T follicular helper cell (primary cell): ENCODE measurements at regions not wholly inside any gene's neighbourhood (a gene's known extent, or its start where the extent isn't known, plus 50 kb on each side); places are given as distances from the start of the nearest gene placed in this dataset.
"Not testable (repeated sequence)": the region's sequence is repeated elsewhere in the genome, so short reads cannot be mapped to it uniquely, and the experiment has no call there.

ENCODE experiments used
- DNase-seq: peaks from one replicate; pipeline ENCODE4 v3.0.0-alpha.2; 2020; ENCODE audit warnings: low read depth

DNA sequence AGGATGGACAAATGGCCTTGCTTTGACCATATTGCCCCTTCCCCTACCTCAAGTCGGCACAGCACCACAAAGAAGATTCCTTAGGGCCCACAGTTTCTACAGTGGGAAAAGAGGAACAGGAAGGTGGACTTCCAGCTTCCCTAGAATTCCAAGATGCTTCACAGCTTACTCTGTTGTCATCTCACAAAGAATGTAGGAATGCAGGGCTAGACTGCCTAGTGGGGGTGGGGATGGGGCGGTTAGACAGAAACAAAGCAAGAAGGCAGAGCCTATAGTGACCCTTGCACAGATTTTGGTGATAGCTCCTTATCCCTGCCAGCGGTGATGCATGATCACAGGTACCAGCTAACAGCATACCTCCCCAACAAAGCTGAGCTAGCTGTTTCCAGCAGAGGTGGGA lies 607.6 kb upstream of the MAN1A1 start:
- no peak for DNase-seq

GRCh38 chr6:119952696-119953095 lies 603.1 kb upstream of the MAN1A1 start:
- DNase-seq, result no peak

GRCh38 chr6:119950681-119951080 lies 601.1 kb upstream of the MAN1A1 start:
- no peak for DNase-seq

DNA sequence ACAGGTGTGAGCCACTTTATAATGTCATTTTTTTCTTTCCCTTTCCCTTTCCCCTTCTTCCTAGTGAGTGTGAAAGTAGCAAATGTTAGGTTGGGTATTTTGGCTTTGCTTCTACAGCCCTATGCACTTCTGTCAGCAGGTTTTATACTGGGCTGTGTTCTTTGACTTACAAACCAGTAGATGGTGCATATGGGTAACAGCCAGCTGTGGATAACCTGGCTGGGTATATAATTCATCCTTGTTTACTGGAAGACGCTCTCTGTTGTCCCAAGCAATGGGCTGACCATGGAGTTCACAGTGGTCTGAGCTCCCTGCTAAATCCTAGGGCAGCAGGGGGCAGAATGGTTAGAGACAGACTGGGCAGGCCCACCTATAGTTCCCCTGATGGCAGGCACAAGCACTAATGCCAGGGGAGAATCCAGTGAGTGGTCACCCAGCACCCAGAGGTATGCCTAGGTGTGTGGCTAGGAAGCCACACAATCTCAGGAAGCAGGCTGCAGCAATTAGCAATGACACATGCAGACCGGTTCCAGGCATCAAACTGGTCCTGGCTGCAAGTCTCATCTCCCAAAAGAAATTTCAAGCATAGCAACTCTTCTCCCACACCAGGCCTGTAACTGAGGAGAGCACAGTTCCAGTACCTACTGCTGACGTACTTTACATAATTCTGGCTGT lies 592.7 kb upstream of the MAN1A1 start:
- no peak for DNase-seq

- DNase-seq, result no peak
These were observed 589.2 kb upstream of the MAN1A1 start for GRCh38 chr6:119938752-119939151.

DNA sequence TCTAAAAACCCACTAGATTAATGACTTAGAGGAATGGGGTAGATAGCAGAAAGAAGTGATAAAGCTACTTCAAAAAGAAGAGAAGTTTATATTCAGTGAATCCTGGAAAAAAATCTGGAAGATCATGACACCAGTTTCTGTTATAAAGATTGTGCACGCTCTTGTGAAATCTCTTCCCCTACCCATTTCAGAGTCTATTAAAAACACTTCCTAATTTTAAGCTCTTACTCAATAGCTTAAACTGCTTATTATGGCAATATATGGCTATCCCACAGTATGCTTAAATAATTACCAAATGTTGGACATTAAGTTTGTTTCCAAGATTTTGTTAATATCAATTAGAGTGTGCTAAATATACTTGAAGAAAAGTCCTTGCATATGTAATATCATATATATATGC lies 585.3 kb upstream of the MAN1A1 start:
- DNase-seq, result no peak

- DNase-seq, result no peak
These were observed 579.6 kb upstream of the MAN1A1 start for GRCh38 chr6:119929121-119929520.

DNA sequence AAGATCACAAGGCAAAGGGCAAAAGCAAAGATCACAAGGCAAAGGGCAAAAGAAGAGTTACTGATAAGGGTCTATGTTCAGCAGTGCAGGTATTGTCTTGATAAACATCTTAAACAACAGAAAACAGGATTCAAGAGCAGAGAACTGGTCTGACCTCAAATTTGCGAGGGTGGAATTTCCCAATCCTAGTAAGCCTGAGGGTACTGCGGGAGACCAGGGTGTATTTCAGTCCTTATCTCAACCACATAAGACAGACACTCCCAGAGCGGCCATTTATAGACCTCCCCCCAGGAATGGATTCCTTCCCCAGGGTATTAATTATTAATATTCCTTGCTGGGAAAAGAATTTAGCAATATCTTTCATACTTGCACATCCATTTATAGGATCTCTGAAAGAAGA lies 575.3 kb upstream of the MAN1A1 start:
- DNase-seq, result not testable (repeated sequence)

GRCh38 chr6:119922814-119923213 lies 573.3 kb upstream of the MAN1A1 start:
- no peak for DNase-seq

DNA sequence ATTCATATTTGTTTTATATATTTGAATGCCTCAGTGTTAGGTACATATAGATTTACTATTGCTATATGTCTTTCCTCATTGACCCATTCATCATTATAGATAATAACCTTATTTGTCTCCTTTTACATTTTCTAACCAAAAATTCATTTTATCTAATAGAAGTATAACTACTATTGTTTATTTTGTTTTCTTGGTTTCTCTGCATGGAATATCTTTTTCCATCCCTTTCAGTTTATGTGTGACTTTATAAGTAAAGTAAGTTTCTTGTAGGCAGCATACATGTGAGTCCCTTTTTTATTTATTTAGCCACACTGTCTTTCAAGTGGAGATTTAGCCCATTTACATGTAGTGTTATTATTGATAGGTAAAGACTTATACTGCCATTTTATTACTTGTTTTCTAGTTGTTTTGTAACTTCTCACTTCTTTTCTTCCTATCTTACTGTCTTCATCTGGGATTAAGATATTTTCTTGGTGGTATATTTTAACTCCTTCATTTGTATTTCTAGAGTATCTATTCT lies 572.0 kb upstream of the MAN1A1 start:
- DNase-seq, result no peak

DNA sequence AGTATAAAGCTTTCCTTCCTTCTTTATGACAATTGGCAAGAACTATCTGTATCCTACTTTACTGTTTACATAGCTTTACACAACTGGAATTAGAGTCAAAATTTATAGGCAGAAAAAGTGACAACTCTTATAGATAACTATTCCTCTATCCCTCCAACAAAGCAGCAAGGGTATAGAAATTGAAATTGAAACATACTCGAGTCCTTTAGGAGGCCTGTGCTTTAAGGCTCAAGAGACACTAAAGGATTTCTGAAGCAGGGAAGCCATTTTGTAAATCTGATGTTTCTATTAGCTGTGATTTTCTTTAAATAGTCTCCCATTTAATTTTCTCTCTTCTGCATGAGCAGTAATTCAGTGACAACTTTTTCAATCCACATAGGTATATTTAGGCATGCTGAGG lies 567.6 kb upstream of the MAN1A1 start:
- DNase-seq, result no peak

DNA sequence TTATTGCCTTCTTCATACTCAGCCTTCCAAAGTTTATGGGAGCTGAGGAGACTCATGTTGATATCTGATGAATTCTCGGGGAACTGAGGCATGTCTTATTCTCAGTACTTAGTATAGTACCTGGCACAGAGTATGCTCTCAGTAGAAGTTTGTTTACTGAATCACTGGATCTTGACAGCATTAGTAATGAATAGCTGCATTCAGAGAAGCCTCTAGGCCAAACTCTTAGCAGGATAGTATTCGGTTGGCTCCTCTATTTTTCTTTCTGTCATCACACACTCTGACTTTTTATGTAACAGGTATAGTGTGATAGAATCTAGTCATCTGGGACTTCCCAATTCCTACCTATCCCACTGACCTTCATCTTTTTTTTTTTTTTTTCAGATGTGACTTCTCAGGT lies 566.4 kb upstream of the MAN1A1 start:
- DNase-seq, result no peak

GRCh38 chr6:119908157-119908556 lies 558.6 kb upstream of the MAN1A1 start:
- DNase-seq, result no peak

- no peak for DNase-seq
These were observed 553.1 kb upstream of the MAN1A1 start for GRCh38 chr6:119902681-119903080.

GRCh38 chr6:119896806-119897205 lies 547.2 kb upstream of the MAN1A1 start:
- no peak for DNase-seq

DNA sequence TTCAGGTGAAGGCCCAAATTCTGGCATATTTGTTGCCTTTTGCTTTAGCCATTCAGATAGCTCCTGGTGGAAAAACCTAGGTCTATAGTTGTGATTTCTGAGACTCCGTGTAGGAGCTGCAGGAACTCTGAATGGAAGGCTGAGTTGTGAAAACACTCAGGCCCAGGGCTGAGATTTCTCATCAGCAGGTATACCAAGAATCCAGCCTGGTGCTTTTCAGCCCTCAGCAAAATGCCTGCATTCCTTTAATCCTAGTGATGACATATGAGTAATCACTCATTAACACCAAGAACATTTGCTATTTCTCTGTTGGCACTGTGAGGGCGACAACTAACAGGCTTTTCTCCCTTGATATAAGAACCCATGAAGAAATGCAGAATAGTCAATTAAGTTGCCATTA lies 546.1 kb upstream of the MAN1A1 start:
- DNase-seq, result no peak

DNA sequence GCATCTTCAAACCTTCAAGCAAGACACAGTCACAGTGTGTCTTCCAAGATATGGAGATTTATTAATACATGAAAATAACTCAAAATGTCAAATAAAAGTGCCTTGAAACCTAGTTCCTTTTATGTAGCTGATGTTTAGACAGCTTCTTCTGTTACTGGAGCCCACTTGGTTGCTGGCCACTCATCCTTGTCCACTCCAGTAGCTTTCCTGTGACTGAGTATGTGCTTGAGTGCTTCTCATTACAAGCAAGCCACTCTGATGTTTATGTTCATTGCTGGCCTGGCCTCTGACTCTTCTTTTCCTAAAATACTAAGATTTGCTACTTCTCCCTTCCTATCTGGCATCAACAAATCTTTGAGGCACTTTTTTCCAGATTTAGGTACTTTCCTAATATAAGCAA lies 545.2 kb upstream of the MAN1A1 start:
- no peak for DNase-seq

- DNase-seq, result no peak
These were observed 542.1 kb upstream of the MAN1A1 start for GRCh38 chr6:119891644-119892043.

- no peak for DNase-seq
These were observed 541.6 kb upstream of the MAN1A1 start for GRCh38 chr6:119891206-119891605.

GRCh38 chr6:119890470-119890869 lies 540.9 kb upstream of the MAN1A1 start:
- DNase-seq, result no peak

- DNase-seq, result no peak
These were observed 538.1 kb upstream of the MAN1A1 start for GRCh38 chr6:119887666-119888065.

GRCh38 chr6:119881416-119881815 lies 531.9 kb upstream of the MAN1A1 start:
- no peak for DNase-seq

GRCh38 chr6:119880840-119881239 lies 531.3 kb upstream of the MAN1A1 start:
- DNase-seq, result no peak

DNA sequence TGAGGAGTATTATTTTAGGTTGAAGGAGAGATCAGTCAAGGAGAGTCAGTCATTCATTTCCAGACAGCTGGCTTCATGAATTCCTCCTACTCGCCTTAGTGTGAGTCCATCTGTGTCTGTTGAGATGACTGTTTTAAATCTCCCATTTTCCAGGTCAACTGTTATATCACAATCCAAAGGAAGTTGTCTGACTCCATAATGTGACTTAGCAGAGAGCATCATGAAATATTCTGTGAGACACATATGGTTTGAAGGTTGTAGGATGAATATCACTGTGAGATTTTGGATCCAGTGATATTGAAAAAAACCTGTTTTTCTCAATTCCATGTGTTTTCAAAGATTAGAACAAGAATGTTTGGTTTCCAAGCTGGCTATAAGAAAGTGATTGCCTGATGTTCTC lies 530.2 kb upstream of the MAN1A1 start:
- no peak for DNase-seq
